DOHH2 (cell line): ENCODE measurements at regions not wholly inside any gene's neighbourhood (a gene's known extent, or its start where the extent isn't known, plus 50 kb on each side); places are given as distances from the start of the nearest gene placed in this dataset.

Experiments used
- H3F3A ChIP-seq: fragments of 200-600 bp; sonication (generic), shearing (Covaris generic); 2 replicates; pipeline ENCODE4 v1.6.0; 2016; ENCODE audit warnings: antibody characterized with exemption, mild to moderate bottlenecking; ENCODE audit not compliant: control insufficient read depth, insufficient read depth
- H3K27ac ChIP-seq: fragments of 200-600 bp; sonication (generic); 2 replicates; pipeline ENCODE4 v1.5.1; 2014; ENCODE audit warnings: low read depth, mild to moderate bottlenecking, low read length, moderate library complexity
- H3K27me3 ChIP-seq: fragments of 200-600 bp; sonication (generic); 2 replicates; pipeline ENCODE4 v1.6.1; 2014; ENCODE audit warnings: mild to moderate bottlenecking, low read length, mixed read lengths; ENCODE audit not compliant: control insufficient read depth
- H3K36me3 ChIP-seq: fragments of 200-600 bp; sonication (generic); 2 replicates; pipeline ENCODE4 v1.6.1; 2014; ENCODE audit warnings: mild to moderate bottlenecking, low read length, moderate library complexity, mixed read lengths; ENCODE audit not compliant: control insufficient read depth
- H3K4me1 ChIP-seq: fragments of 200-600 bp; sonication (generic); 2 replicates; pipeline ENCODE4 v1.6.1; 2014; ENCODE audit warnings: mild to moderate bottlenecking, low read length, mixed read lengths; ENCODE audit not compliant: control insufficient read depth
- H3K4me2 ChIP-seq: fragments of 200-600 bp; sonication (generic); 2 replicates; pipeline ENCODE4 v1.6.0; 2014; ENCODE audit warnings: mild to moderate bottlenecking, low read length, moderate library complexity
- H3K4me3 ChIP-seq: fragments of 200-600 bp; sonication (generic); 2 replicates; pipeline ENCODE4 v1.5.1; 2014; ENCODE audit warnings: mild to moderate bottlenecking, low read length, mixed read lengths
- H3K79me2 ChIP-seq: fragments of 200-600 bp; sonication (generic); 2 replicates; pipeline ENCODE4 v1.6.1; 2014; ENCODE audit warnings: mild to moderate bottlenecking, low read length, mixed read lengths; ENCODE audit not compliant: control insufficient read depth
- H3K9me2 ChIP-seq: fragments of 200-600 bp; sonication (generic); replicated peaks from 2 replicates; pipeline ENCODE4 v1.6.1; 2014; ENCODE audit warnings: mild to moderate bottlenecking, low read length, mixed read lengths; ENCODE audit not compliant: control insufficient read depth
- H3K9me3 ChIP-seq: fragments of 200-600 bp; sonication (generic); 2 replicates; pipeline ENCODE4 v1.6.1; 2014; ENCODE audit warnings: antibody characterized with exemption, low read length, mixed read lengths; ENCODE audit not compliant: control insufficient read depth, insufficient read depth
- H4K20me1 ChIP-seq: fragments of 200-600 bp; sonication (generic); 2 replicates; pipeline ENCODE4 v1.6.0; 2014; ENCODE audit warnings: low read depth, mild to moderate bottlenecking, antibody characterized with exemption, low read length, moderate library complexity; ENCODE audit not compliant: control insufficient read depth, insufficient read depth
- CTCF ChIP-seq: fragments of 200-600 bp; sonication (generic); IDR thresholded peaks from one replicate; pipeline ENCODE4 v1.5.1; 2014; ENCODE audit warnings: antibody characterized with exemption, mild to moderate bottlenecking, low read depth, low read length; ENCODE audit not compliant: poor library complexity, severe bottlenecking
- EZH2phosphoT487 ChIP-seq: fragments of 200-600 bp; sonication (generic); IDR thresholded peaks from 2 replicates; pipeline ENCODE4 v1.6.1; 2017; ENCODE audit warnings: borderline replicate concordance, mild to moderate bottlenecking, antibody characterized with exemption, low read length, moderate library complexity, mixed read lengths

GRCh38 chr14:66087231-66087630, 398.9 kb upstream of the CCDC196 start:
- no peak overlapping the region for H3K27ac ChIP-seq
- no peaks in the 10 kb centered on the region for H3K4me1 ChIP-seq
- H3F3A ChIP-seq = no peaks in the 10 kb centered on the region
- H3K9me3 ChIP-seq = no peaks in the 10 kb centered on the region
- no peak overlapping the region for H3K4me2 ChIP-seq
- TF ChIP-seq EZH2phosphoT487 (no peak), CTCF (no peak)
- no peaks in the 10 kb centered on the region for H3K27me3 ChIP-seq
- no peaks in the 10 kb centered on the region for H3K79me2 ChIP-seq
- no peaks in the 10 kb centered on the region for H3K36me3 ChIP-seq
- no peak overlapping the region for H3K4me3 ChIP-seq
- H3K9me2 ChIP-seq = no peaks in the 10 kb centered on the region
- H4K20me1 ChIP-seq = no peaks in the 10 kb centered on the region

- no peaks in the 10 kb centered on the region for H3K27me3 ChIP-seq
- no peaks in the 10 kb centered on the region for H3F3A ChIP-seq
- H3K27ac ChIP-seq = no peak overlapping the region
- H3K4me3 ChIP-seq = no peak overlapping the region
- H3K36me3 ChIP-seq = no peaks in the 10 kb centered on the region
- H3K4me1 ChIP-seq = no peaks in the 10 kb centered on the region
- no peak for TF ChIP-seq CTCF
- H3K9me2 ChIP-seq = no peaks in the 10 kb centered on the region
- no peaks in the 10 kb centered on the region for H4K20me1 ChIP-seq
- no peaks in the 10 kb centered on the region for H3K9me3 ChIP-seq
- H3K4me2 ChIP-seq = no peak overlapping the region
- H3K79me2 ChIP-seq = no peaks in the 10 kb centered on the region
These were observed 397.5 kb upstream of the CCDC196 start for GRCh38 chr14:66088656-66089055.

GRCh38 chr14:66092206-66092605, 394.0 kb upstream of the CCDC196 start:
- no peaks in the 10 kb centered on the region for H3K79me2 ChIP-seq
- H3K9me2 ChIP-seq = no peaks in the 10 kb centered on the region
- no peak overlapping the region for H3K27ac ChIP-seq
- H3K4me3 ChIP-seq = no peak overlapping the region
- H4K20me1 ChIP-seq = no peaks in the 10 kb centered on the region
- TF ChIP-seq EZH2phosphoT487 = no peak
- no peak for TF ChIP-seq CTCF
- no peaks in the 10 kb centered on the region for H3K4me1 ChIP-seq
- no peaks in the 10 kb centered on the region for H3K9me3 ChIP-seq
- no peaks in the 10 kb centered on the region for H3F3A ChIP-seq
- no peaks in the 10 kb centered on the region for H3K36me3 ChIP-seq
- no peaks in the 10 kb centered on the region for H3K27me3 ChIP-seq
- no peak overlapping the region for H3K4me2 ChIP-seq

- no peak overlapping the region for H3K4me2 ChIP-seq
These were observed 393.4 kb upstream of the CCDC196 start for GRCh38 chr14:66092748-66093147.

More at GRCh38 chr14:66092748-66093147, 393.4 kb upstream of the CCDC196 start:
- H3K27me3 ChIP-seq = no peaks in the 10 kb centered on the region
- H3K79me2 ChIP-seq = no peaks in the 10 kb centered on the region
- no peaks in the 10 kb centered on the region for H3K9me3 ChIP-seq
- no peaks in the 10 kb centered on the region for H3K36me3 ChIP-seq
- TF ChIP-seq EZH2phosphoT487 = no peak
- TF ChIP-seq CTCF = no peak
- H4K20me1 ChIP-seq = no peaks in the 10 kb centered on the region
- H3K4me3 ChIP-seq = no peak overlapping the region
- H3K9me2 ChIP-seq = no peaks in the 10 kb centered on the region
- H3F3A ChIP-seq = no peaks in the 10 kb centered on the region
- H3K27ac ChIP-seq = no peak overlapping the region
- no peaks in the 10 kb centered on the region for H3K4me1 ChIP-seq
